Fibroblast of skin of right quadriceps (primary cell): ENCODE measurements at regions not wholly inside any gene's neighbourhood (a gene's known extent, or its start where the extent isn't known, plus 50 kb on each side); places are given as distances from the start of the nearest gene placed in this dataset.
A peak's percentile ranks its signal among the peaks of the same experiment; 100 is the strongest.

ENCODE experiments used
- DNase-seq: peaks from one replicate; pipeline ENCODE4 v3.0.0-alpha.2; 2013

- DNase-seq, result no peak
Observed at GRCh38 chr13:100852146-100852545, 177.6 kb upstream of the TMTC4 start.

DNA sequence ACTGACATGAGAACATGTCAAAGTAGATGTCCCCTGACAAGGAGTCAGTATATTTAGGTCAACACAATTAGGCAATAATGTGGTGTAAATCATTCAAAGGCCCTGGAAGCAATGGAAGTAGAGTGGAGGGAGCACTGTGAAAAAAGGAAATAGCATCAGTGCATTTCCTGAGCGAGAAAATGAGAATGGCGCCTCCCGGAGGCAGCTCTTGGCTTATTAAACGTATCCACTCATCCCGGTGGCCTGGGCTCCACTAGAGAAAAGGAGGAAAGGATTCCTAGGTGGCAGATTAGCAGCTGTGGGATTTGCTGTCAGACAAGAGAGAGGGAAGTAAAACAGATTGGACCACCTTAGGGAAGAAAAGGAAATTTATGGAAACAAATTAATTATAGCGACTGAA, 173.7 kb upstream of the TMTC4 start:
- no peak for DNase-seq

- no peak for DNase-seq
Observed at GRCh38 chr13:100845128-100845757, 170.6 kb upstream of the TMTC4 start.

DNA sequence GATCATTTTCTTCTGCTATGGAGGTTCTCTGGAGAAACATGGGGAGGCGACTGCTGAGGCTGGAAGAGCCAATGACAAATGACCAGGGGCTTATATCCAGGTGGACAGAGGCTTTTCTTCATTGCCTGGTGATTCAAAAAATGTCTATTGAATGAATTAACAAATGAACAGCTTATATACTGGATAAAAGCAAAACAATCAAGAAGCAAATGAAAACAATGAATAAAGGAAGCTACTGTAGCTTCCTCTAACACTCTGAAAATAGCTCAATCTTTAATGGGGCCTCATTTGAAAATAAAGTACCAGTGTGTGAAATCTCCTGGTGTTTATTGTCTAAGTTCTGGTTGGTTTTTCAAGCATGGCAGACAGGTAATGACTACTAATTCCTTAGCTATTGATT, 167.5 kb upstream of the TMTC4 start:
- DNase-seq, result no peak

DNA sequence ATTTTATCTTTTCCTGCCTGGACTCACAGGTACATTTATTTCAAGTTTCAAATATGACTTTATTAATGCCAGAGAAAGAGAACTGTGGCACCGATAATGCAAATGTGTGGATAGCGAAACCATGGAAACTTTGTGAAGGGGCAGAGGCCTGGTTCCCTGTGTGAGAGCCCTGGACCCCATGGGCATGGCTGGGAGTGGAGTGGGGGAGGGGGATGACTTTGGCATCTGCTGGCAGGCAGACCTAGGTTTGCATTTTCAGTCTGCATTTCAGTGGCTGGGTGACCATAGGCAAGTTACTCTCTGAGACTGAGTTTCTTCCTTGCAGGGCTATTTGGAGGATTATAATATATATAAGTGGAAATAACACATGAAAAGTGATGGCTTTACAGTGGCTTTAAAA, 163.8 kb upstream of the TMTC4 start:
- DNase-seq, result no peak

- no peak for DNase-seq
Observed at GRCh38 chr13:100837631-100838030, 163.0 kb upstream of the TMTC4 start.

DNA sequence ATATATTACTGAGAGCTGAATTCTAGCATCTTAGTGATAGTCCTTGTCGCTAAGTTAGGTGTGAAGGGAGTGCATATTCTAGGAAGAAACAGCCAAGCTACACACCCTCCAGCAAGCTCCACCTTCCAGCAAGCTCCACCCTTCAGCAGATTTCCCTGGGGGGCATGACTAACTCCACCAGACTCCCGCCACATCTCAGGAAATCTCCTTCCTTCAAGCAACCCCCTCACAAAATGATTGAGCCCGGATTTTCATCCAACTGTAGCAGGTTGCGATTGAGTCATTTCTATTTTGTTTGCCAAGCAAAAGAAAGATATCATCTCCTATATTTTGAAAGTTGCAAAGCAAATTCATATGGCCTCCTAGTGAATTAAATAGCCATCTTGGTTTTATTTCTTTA, 162.1 kb upstream of the TMTC4 start:
- DNase-seq, result peak; percentile 35

DNA sequence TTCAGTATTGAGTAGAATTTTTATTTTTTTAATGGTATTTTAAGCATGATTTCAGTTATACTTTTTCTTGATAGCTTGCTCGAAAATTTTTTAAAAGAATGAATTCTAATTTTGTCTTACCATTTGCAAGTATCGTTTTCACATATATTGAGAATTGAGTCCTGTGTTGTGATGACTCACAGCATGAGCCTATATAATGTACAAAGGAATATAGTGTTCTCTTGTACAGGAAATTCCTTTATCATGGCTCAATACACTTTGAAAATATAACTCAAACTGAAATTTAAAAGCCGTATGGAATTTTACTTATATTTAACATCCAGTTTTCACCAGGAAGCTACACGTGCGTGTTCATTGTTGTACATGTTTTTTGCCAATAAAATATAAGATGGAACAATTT, 161.1 kb upstream of the TMTC4 start:
- peak; percentile 15 for DNase-seq

DNA sequence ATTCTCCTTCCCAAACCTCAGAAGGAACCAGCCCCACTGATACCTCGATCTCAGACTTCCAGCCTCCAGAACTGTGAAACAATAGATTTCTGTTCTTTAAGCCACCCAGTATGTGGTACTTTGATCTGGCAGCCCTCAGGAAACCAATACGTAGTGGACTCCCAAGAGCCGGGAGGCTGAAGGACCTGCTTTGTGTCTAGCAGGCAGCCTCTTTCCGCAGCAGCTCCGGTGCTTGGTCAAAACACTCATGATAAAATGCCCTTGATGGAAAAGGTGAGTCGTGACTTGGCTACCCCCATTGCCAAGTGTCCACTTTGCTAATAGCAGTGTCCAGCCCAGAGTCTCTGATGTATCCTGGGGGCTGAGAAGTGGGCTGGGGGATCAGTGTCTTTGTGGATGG, 158.8 kb upstream of the TMTC4 start:
- no peak for DNase-seq

DNA sequence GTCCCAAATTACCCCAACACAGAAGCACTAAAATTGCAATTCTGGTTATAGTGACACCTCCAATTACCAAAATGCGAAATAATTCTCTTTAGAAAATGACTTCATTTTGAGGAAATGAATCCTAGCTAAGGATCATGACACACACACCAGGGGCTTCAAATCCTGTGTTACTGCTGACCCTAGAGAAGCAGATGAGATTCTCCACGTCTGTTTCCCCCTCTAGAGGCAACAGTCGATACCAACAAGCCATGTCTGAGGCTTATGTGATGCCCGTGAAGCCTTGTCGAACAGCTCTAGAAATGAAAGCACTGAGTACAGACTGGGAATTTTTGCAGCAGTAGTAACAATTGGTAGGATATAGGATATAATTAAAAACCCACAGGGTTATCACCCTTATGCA, 153.6 kb upstream of the TMTC4 start:
- no peak for DNase-seq

DNA sequence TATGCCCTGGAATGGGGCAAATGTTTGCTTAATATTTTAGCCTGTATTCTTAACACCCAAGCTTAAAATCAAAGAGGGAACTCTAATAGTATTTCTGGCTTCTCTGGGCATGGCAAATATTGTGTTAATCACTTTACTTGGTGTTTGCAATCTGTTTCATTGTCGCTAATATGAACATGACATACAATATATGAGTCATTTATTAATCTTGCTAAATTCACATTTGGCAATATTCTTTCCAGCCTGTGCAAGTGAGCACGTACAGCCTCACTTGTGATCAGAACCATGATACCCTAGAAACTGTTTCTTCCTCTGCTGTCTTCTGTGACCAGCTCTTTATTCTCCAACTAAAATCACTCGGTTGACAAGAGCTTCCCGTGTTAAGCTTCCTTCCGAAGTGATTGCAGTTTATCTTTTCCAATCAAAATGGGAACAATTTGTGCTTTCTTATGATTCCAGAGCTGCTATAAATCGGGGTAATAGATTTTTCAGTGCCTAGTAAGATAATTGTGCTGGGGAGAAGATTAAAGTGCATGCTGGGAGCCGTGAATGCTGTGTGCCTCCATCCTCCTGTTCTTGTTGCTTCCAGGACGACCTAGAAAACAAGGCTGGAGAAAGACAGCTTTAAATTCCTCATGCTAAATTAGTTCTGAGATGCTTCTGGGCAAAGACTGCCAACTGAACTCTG, 153.0 kb upstream of the TMTC4 start:
- no peak for DNase-seq

DNA sequence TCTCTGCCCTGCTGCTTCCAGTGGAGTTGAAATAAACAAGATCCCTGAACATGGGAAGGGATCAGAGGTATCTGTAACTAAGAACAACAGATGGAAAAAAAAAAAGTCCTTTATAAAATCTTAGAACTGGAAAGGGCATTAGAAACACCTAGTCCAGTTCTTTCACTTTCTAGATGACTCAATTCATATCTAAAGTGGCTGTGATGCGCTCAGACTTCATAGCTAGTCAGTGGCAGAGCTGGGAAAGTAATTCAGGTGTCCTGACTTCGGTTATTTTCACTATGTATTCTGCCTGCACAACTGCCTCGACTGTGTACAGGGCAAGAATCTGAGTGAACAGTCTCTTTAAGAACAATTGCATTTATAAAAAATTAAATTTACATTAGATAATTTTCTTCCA, 151.8 kb upstream of the TMTC4 start:
- no peak for DNase-seq

- DNase-seq, result peak; percentile 63
Observed at GRCh38 chr13:100825557-100825956, 151.0 kb upstream of the TMTC4 start.

DNA sequence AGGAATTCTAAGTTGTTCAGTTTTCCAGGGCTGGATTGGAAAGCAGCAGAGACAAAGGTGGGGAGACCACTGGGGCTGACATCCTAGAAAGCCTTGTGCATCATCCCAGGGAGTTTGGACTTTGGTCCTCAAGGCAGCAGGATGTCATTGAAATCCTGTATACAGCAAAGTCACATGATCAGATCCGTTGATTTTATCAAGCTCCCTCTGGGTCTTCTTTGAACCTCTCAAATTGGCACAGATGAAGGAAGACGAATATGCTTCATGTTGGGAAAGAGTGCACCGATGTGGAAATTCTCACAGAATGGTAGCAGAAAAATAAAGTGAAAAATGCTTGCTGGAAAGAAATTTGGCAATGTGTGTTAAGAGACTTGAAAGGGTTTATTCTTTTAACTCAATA, 149.8 kb upstream of the TMTC4 start:
- DNase-seq, result no peak

- DNase-seq, result peak; percentile 28
Observed at GRCh38 chr13:100823448-100823847, 148.9 kb upstream of the TMTC4 start.

DNA sequence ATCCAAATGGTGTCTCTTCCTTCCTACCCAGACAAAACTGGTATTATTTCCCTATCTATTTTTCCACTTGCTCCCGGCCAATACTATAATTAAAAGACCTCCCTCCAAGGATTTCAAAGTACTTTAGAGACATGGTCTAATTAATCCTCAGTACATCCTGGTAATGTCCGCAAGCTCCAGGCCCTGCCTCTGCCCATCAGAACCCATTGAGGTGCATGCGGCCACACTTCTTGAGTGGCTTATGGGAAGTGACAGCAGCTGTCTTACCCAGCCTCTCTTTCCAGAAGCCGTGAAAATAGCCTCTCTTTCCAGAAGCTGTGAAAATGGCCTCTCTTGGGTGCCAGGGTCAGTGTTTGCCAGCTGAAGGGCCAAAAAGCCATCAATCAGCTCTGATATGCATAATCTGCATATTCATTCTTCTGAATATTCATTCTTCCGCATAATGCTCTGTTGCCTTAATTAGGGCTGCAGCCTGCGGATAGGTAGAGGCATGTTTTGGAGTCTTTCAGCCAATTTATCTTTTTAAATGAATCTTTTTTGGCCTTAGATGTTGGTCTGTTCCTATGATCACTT, 148.4 kb upstream of the TMTC4 start:
- no peak for DNase-seq

DNA sequence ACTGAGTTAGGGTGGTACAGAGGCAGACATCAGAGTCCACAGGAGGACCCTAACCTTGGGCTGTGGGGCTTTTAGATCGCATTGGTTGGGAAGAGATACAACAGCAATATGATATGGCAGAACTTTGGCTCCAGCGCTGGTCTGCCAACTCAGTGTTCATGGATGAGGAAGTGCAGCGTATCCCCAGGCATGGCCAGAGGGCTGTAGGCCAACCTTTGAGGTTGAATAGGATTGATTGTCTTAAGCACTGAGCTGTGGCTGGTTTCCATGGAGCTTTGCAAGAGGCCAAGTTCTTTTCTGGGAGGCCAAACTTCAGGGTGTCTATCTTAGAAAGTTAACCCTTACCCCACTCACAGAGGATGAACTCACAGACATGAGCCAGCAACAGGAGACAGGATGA, 144.1 kb upstream of the TMTC4 start:
- DNase-seq, result no peak

- DNase-seq, result no peak
Observed at GRCh38 chr13:100817928-100818327, 143.3 kb upstream of the TMTC4 start.

- no peak for DNase-seq
Observed at GRCh38 chr13:100815476-100816046, 141.0 kb upstream of the TMTC4 start.

DNA sequence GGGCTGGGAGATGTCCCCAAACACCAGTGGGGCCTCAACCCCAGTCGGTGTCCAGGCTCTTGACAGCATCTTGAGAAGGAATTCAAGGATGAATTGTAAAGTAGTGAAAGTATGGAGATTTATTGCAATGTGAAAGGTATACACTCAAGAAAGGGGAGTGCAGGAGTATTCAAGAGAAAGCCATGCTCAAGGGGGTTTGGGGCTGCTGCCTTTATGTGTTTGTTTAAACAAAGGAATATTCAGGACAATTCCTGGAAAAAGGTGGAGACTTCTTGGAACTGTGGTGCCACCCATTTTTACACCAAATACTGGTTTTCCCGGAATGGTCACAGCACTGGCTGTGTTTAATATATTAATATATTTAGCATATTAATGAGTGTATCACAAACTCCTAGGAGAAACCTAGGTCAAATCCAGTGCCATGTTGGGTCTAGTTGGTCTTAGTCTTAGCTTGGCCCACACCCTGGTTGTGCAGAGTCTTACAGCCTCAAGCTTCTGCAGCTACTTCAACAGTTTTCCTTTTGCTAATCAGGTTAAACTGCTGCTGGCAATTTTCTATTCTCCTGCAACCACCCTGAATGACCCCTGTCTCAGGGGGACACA, 138.5 kb upstream of the TMTC4 start:
- no peak for DNase-seq

DNA sequence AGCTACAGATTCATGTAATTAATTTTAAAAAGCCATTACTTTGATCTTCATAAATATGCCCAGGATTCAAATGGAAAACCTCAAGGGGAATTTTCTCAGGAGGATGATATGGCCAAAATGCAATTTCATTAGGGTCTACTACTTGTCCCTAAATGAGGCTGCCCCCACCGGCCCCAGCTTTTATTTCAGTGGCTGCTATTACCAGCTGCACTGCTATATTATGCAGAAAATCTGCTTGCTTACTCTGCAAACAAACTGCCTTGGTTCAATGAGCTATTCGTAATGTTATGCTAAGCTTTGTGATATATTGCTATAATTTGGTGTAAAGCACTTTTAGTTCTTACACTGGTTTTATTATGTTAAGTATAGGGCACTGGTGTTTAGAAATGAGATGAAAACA, 137.3 kb upstream of the TMTC4 start:
- no peak for DNase-seq

DNA sequence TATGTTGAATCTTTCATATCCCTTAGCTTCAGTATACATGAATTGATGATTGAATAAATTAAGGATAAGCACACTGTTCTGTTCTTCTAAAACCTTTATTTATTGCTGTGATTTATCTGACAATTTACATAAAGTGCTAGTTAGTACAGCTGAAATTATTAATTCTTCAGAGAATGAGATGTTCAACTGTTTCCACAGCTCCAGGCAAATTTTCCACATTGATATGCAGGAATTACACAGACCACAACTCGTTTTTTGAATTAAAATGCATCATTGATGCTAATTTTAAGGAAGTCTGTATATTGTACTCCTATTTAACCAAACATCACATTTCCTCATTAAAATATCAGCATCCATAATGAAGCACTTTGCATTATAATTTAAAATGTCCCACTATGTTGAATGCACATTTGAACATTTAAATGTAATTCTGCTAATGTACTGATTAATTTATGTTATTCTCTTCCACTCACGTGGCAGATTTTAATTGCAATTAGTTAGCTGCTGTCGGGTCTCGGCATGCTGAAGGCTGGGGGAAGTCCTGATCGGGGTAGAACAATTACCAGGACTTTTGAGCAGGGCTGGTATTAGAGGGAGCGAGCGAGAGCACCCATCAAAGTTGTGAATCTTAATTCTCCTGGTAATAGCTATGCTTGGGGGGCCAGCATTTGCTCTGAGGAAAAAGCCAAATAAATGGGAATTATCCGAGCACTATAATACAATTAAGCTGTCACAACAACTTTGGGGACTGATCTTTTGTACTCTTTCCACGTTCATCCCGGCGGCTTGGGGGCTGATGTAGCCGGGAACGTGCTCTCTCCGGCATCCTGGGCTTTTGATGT, 136.7 kb upstream of the TMTC4 start:
- DNase-seq, result no peak

- no peak for DNase-seq
Observed at GRCh38 chr13:100810481-100810880, 135.9 kb upstream of the TMTC4 start.
